CD14-positive monocyte (primary cell): ENCODE measurements at regions not wholly inside any gene's neighbourhood (a gene's known extent, or its start where the extent isn't known, plus 50 kb on each side); places are given as distances from the start of the nearest gene placed in this dataset.

Experiments
- DNase-seq, 3 donors: peaks; one replicate each; pipeline ENCODE4 v3.0.0-alpha.2; 2011 to 2022
- H2AFZ ChIP-seq: 2 replicates; pipeline ENCODE4 v1.6.0; 2012; ENCODE audit warnings: mild to moderate bottlenecking, low read depth, low read length, inconsistent platforms; ENCODE audit not compliant: insufficient read depth, poor library complexity, severe bottlenecking
- H3K27ac ChIP-seq, 2 donors: 1 replicate in 1 of 2; 2 replicates in 1 of 2; pipeline ENCODE4 v1.5.1; 2012 to 2013; ENCODE audit warnings: low read length in 2 of 2, control low read depth in 1 of 2, inconsistent platforms in 1 of 2, low read depth in 1 of 2, mild to moderate bottlenecking in 1 of 2
- H3K27me3 ChIP-seq, 2 donors: one replicate each; pipeline versions ENCODE4 v1.6.0 to v1.6.1; 2011 to 2013; ENCODE audit warnings: low read length in 2 of 2; ENCODE audit not compliant: control insufficient read depth in 2 of 2, insufficient read depth in 2 of 2
- H3K36me3 ChIP-seq, 2 donors: replicated peaks in 1 of 2; 1 replicate in 1 of 2; 2 replicates in 1 of 2; pipeline versions ENCODE4 v1.5.1 to v1.6.1; 2012 to 2013; ENCODE audit warnings: low read length in 2 of 2, control low read depth in 1 of 2, inconsistent platforms in 1 of 2, mild to moderate bottlenecking in 1 of 2; ENCODE audit not compliant: insufficient read depth in 2 of 2, control insufficient read depth in 1 of 2
- H3K4me1 ChIP-seq, 2 donors: 1 replicate in 1 of 2; 2 replicates in 1 of 2; pipeline versions ENCODE4 v1.5.1 to v1.6.1; 2012 to 2013; ENCODE audit warnings: low read length in 2 of 2, control low read depth in 1 of 2, inconsistent platforms in 1 of 2, mild to moderate bottlenecking in 1 of 2, moderate library complexity in 1 of 2; ENCODE audit not compliant: insufficient read depth in 2 of 2, control insufficient read depth in 1 of 2
- H3K4me2 ChIP-seq: replicated peaks from 2 replicates; pipeline ENCODE3; 2012; ENCODE audit warnings: low read length, moderate library complexity, mild to moderate bottlenecking; ENCODE audit not compliant: poor library complexity, severe bottlenecking; ENCODE audit errors: extremely low read depth
- H3K4me3 ChIP-seq, 3 experiments: fragments of 200-600 bp in 1 of 3; sonication (generic) in 1 of 3; replicated peaks in 1 of 3; 1 replicate in 2 of 3; 2 replicates in 1 of 3; pipeline ENCODE4 v1.5.1; 2011 to 2013; ENCODE audit warnings: low read length in 3 of 3, mild to moderate bottlenecking in 3 of 3, control low read depth in 2 of 3, low read depth in 2 of 3, inconsistent platforms in 1 of 3, moderate library complexity in 1 of 3
- H3K79me2 ChIP-seq: 2 replicates; pipeline ENCODE4 v1.6.0; 2012; ENCODE audit warnings: mild to moderate bottlenecking, control low read depth, inconsistent platforms, low read length, moderate library complexity; ENCODE audit not compliant: insufficient read depth
- H3K9ac ChIP-seq: 2 replicates; pipeline ENCODE4 v1.6.0; 2017; ENCODE audit warnings: low read length, mild to moderate bottlenecking; ENCODE audit not compliant: insufficient read depth, poor library complexity, severe bottlenecking
- H3K9me3 ChIP-seq, 2 donors: replicated peaks in 1 of 2; 1 replicate in 1 of 2; 2 replicates in 1 of 2; pipeline versions ENCODE4 v1.5.1 to v1.6.1; 2012 to 2013; ENCODE audit warnings: low read length in 2 of 2, control low read depth in 1 of 2; ENCODE audit not compliant: control insufficient read depth in 1 of 2, insufficient read depth in 1 of 2
- H4K20me1 ChIP-seq: 2 replicates; pipeline ENCODE4 v1.6.0; 2012; ENCODE audit warnings: mild to moderate bottlenecking, low read length, control low read depth, moderate library complexity; ENCODE audit not compliant: insufficient read depth
- H3K27ac Mint-ChIP-seq, 7 donors: one replicate each; pipeline ENCODE4 v1.8.0; 2020; ENCODE audit warnings: mild to moderate bottlenecking in 7 of 7, mixed read lengths in 7 of 7, moderate library complexity in 6 of 7, inconsistent platforms in 2 of 7
- H3K27me3 Mint-ChIP-seq, 3 donors: one replicate each; pipeline ENCODE4 v1.8.0; 2021 to 2022; ENCODE audit warnings: low read depth in 3 of 3, mild to moderate bottlenecking in 3 of 3, mixed read lengths in 3 of 3, moderate library complexity in 3 of 3, inconsistent platforms in 1 of 3
- H3K36me3 Mint-ChIP-seq, 2 donors: one replicate each; pipeline ENCODE4 v1.8.0; 2020; ENCODE audit warnings: mixed read lengths in 2 of 2, inconsistent platforms in 1 of 2, mild to moderate bottlenecking in 1 of 2
- H3K4me1 Mint-ChIP-seq: one replicate; pipeline ENCODE4 v1.8.0; 2020; ENCODE audit warnings: mild to moderate bottlenecking, mixed read lengths
- H3K4me3 Mint-ChIP-seq, 2 donors: one replicate each; pipeline ENCODE4 v1.8.0; 2020; ENCODE audit warnings: mild to moderate bottlenecking in 2 of 2, mixed read lengths in 2 of 2, moderate library complexity in 1 of 2
- H3K9me3 Mint-ChIP-seq, 7 donors: one replicate each; pipeline ENCODE4 v1.8.0; 2020 to 2022; ENCODE audit warnings: mixed read lengths in 7 of 7, mild to moderate bottlenecking in 6 of 7, moderate library complexity in 6 of 7, inconsistent platforms in 2 of 7
- CTCF ChIP-seq: fragments of 200-600 bp; IDR thresholded peaks from one replicate; pipeline ENCODE4 v1.8.0; 2022; ENCODE audit warnings: antibody characterized with exemption, mild to moderate bottlenecking
- WGBS: methylation state at CpG from one replicate; pipeline ENCODE4 v1.1.5; 2013; ENCODE audit warnings: missing lambda C conversion rate; ENCODE audit not compliant: insufficient coverage; 5-methylcytosine and 5-hydroxymethylcytosine counted together
- intact Hi-C, 2 donors: fragments of 100-400 bp; cut with micrococcal nuclease; formaldehyde crosslinking; loops; one replicate each; pipeline versions ENCODE4 v1.15.0 to v1.15.1; 2023

- no peak overlapping the region for H3K4me3 ChIP-seq
- no peak for DNase-seq
- no peaks in the 10 kb centered on the region for H3K9me3 ChIP-seq
- no peaks in the 10 kb centered on the region for H3K36me3 Mint-ChIP-seq
- H3K36me3 ChIP-seq, result no peaks in the 10 kb centered on the region
- H3K4me1 ChIP-seq, result no peaks in the 10 kb centered on the region
- intact Hi-C loops, result no loop called here
- H3K9ac ChIP-seq, result no peak overlapping the region
- no peak overlapping the region for H3K4me2 ChIP-seq
- no peaks in the 10 kb centered on the region for H3K27me3 ChIP-seq
- peaks cover 0 to 3% (median 0%) of the 10 kb centered on the region in 7 donors for H3K9me3 Mint-ChIP-seq
- H2AFZ ChIP-seq, result no peak overlapping the region
- no peaks in the 10 kb centered on the region for H4K20me1 ChIP-seq
- no peak overlapping the region for H3K27ac ChIP-seq
- no peak overlapping the region for H3K4me3 Mint-ChIP-seq
- no peaks in the 10 kb centered on the region for H3K79me2 ChIP-seq
- H3K27ac Mint-ChIP-seq, result no peak overlapping the region
- H3K4me1 Mint-ChIP-seq, result peaks cover 5% of the 10 kb centered on the region
- peaks cover 0 to 2% (median 0%) of the 10 kb centered on the region in 3 donors for H3K27me3 Mint-ChIP-seq
- WGBS, result no CpG with 5 or more reads among the region's 2 CpGs
- no peak for TF ChIP-seq CTCF
Observed at GRCh38 chr3:154901278-154901677, 178.8 kb upstream of the MME start.

GRCh38 chr3:154900816-154901215 is 179.3 kb upstream of the MME start:
- H2AFZ ChIP-seq, result no peak overlapping the region
- intact Hi-C loops, result no loop called here
- H4K20me1 ChIP-seq, result no peaks in the 10 kb centered on the region
- TF ChIP-seq CTCF, result no peak
- no peak overlapping the region for H3K27ac ChIP-seq
- H3K9me3 Mint-ChIP-seq, result peaks cover 0 to 3% (median 1%) of the 10 kb centered on the region in 7 donors
- no peak overlapping the region for H3K4me3 Mint-ChIP-seq
- H3K4me1 Mint-ChIP-seq, result peaks cover 5% of the 10 kb centered on the region
- no peaks in the 10 kb centered on the region for H3K4me1 ChIP-seq
- no peaks in the 10 kb centered on the region for H3K36me3 ChIP-seq
- H3K79me2 ChIP-seq, result no peaks in the 10 kb centered on the region
- no peaks in the 10 kb centered on the region for H3K27me3 ChIP-seq
- H3K4me2 ChIP-seq, result no peak overlapping the region
- no peak for DNase-seq
- H3K27me3 Mint-ChIP-seq, result peaks cover 0 to 2% (median 0%) of the 10 kb centered on the region in 3 donors
- no peaks in the 10 kb centered on the region for H3K36me3 Mint-ChIP-seq
- no peak overlapping the region for H3K4me3 ChIP-seq
- H3K9me3 ChIP-seq, result no peaks in the 10 kb centered on the region
- no CpG with 5 or more reads among the region's 1 CpG for WGBS
- H3K27ac Mint-ChIP-seq, result no peak overlapping the region
- no peak overlapping the region for H3K9ac ChIP-seq
